KOPT-K1 (cell line): ENCODE measurements at regions not wholly inside any gene's neighbourhood (a gene's known extent, or its start where the extent isn't known, plus 50 kb on each side); places are given as distances from the start of the nearest gene placed in this dataset.

ENCODE experiments used
- H3K27ac ChIP-seq: fragments of 200-600 bp; sonication (generic); 2 replicates; pipeline ENCODE4 v1.5.1; 2016; ENCODE audit warnings: antibody characterized with exemption, mild to moderate bottlenecking, low read depth, low read length; ENCODE audit not compliant: poor library complexity, severe bottlenecking
- H3K36me3 ChIP-seq: fragments of 200-600 bp; sonication (generic); 2 replicates; pipeline ENCODE4 v1.5.1; 2017; ENCODE audit warnings: antibody characterized with exemption, mild to moderate bottlenecking, low read length, moderate library complexity; ENCODE audit not compliant: insufficient read depth
- H3K9me3 ChIP-seq: fragments of 200-600 bp; sonication (generic); 2 replicates; pipeline ENCODE4 v1.5.1; 2017; ENCODE audit warnings: antibody characterized with exemption, low read length, mild to moderate bottlenecking; ENCODE audit not compliant: insufficient read depth, poor library complexity, severe bottlenecking

GRCh38 chr20:40196846-40197436, 492.1 kb downstream of the MAFB start:
- no peaks in the 10 kb centered on the region for H3K36me3 ChIP-seq
- H3K27ac ChIP-seq: no peak overlapping the region
- H3K9me3 ChIP-seq: no peaks in the 10 kb centered on the region

GRCh38 chr20:40195742-40196141, 493.3 kb downstream of the MAFB start:
- Histone ChIP-seq H3K36me3 (no peaks in the 10 kb centered on the region), H3K9me3 (no peaks in the 10 kb centered on the region), H3K27ac (no peak overlapping the region)

- H3K9me3 ChIP-seq: no peaks in the 10 kb centered on the region
- H3K36me3 ChIP-seq: no peaks in the 10 kb centered on the region
- H3K27ac ChIP-seq: no peak overlapping the region
Measured at GRCh38 chr20:40192529-40192928, 496.5 kb downstream of the MAFB start.

GRCh38 chr20:40192081-40192480, 497.0 kb downstream of the MAFB start:
- H3K27ac ChIP-seq: no peak overlapping the region
- H3K9me3 ChIP-seq: no peaks in the 10 kb centered on the region
- no peaks in the 10 kb centered on the region for H3K36me3 ChIP-seq

GRCh38 chr20:40191573-40191972, 497.5 kb downstream of the MAFB start:
- no peak overlapping the region for H3K27ac ChIP-seq
- H3K9me3 ChIP-seq: no peaks in the 10 kb centered on the region
- no peaks in the 10 kb centered on the region for H3K36me3 ChIP-seq

GRCh38 chr20:40189621-40190020, 499.4 kb downstream of the MAFB start:
- Histone ChIP-seq H3K27ac (no peak overlapping the region), H3K36me3 (no peaks in the 10 kb centered on the region), H3K9me3 (no peaks in the 10 kb centered on the region)

GRCh38 chr20:40188319-40188718, 500.7 kb downstream of the MAFB start:
- Histone ChIP-seq H3K27ac (no peak overlapping the region), H3K36me3 (no peaks in the 10 kb centered on the region), H3K9me3 (no peaks in the 10 kb centered on the region)

- Histone ChIP-seq H3K27ac (no peak overlapping the region), H3K9me3 (no peaks in the 10 kb centered on the region)
Measured at GRCh38 chr20:40186826-40187225, 502.2 kb downstream of the MAFB start.

GRCh38 chr20:40181676-40182075, 507.4 kb downstream of the MAFB start:
- H3K9me3 ChIP-seq: no peaks in the 10 kb centered on the region
- no peak overlapping the region for H3K27ac ChIP-seq
- no peaks in the 10 kb centered on the region for H3K36me3 ChIP-seq

More at GRCh38 chr20:40186826-40187225, 502.2 kb downstream of the MAFB start:
- no peaks in the 10 kb centered on the region for H3K36me3 ChIP-seq

GRCh38 chr20:40176098-40176841, 512.8 kb downstream of the MAFB start:
- H3K9me3 ChIP-seq: no peaks in the 10 kb centered on the region

GRCh38 chr20:40175296-40175695, 513.7 kb downstream of the MAFB start:
- Histone ChIP-seq H3K36me3 (no peaks in the 10 kb centered on the region), H3K27ac (no peak overlapping the region), H3K9me3 (no peaks in the 10 kb centered on the region)

More at GRCh38 chr20:40176098-40176841, 512.8 kb downstream of the MAFB start:
- Histone ChIP-seq H3K36me3 (no peaks in the 10 kb centered on the region), H3K27ac (no peak overlapping the region)

- no peaks in the 10 kb centered on the region for H3K36me3 ChIP-seq
- no peaks in the 10 kb centered on the region for H3K9me3 ChIP-seq
- H3K27ac ChIP-seq: no peak overlapping the region
Measured at GRCh38 chr20:40173872-40174271, 515.2 kb downstream of the MAFB start.

- no peaks in the 10 kb centered on the region for H3K9me3 ChIP-seq
- no peaks in the 10 kb centered on the region for H3K36me3 ChIP-seq
- H3K27ac ChIP-seq: no peak overlapping the region
Measured at GRCh38 chr20:40168981-40169620, 519.9 kb downstream of the MAFB start.

GRCh38 chr20:40161391-40161790, 527.6 kb downstream of the MAFB start:
- H3K9me3 ChIP-seq: no peaks in the 10 kb centered on the region
- H3K27ac ChIP-seq: no peak overlapping the region
- H3K36me3 ChIP-seq: no peaks in the 10 kb centered on the region

GRCh38 chr20:40160097-40160550, 528.9 kb downstream of the MAFB start:
- H3K9me3 ChIP-seq: no peaks in the 10 kb centered on the region
- no peaks in the 10 kb centered on the region for H3K36me3 ChIP-seq
- no peak overlapping the region for H3K27ac ChIP-seq
